A549 (cell line): ENCODE measurements at regions not wholly inside any gene's neighbourhood (a gene's known extent, or its start where the extent isn't known, plus 50 kb on each side); places are given as distances from the start of the nearest gene placed in this dataset.

Experiments used
- CBX8 ChIP-seq: fragments of 200-600 bp; sonication (generic); IDR thresholded peaks from 2 replicates; pipeline ENCODE4 v1.6.1; 2016
- CHD4 ChIP-seq: fragments of 200-600 bp; sonication (generic); IDR thresholded peaks from 2 replicates; pipeline ENCODE4 v1.6.1; 2016; ENCODE audit warnings: antibody characterized with exemption, mild to moderate bottlenecking, borderline replicate concordance
- EHMT2 ChIP-seq: fragments of 200-600 bp; sonication (generic); IDR thresholded peaks from 2 replicates; pipeline ENCODE4 v1.6.1; 2016; ENCODE audit warnings: antibody characterized with exemption, low read depth, mild to moderate bottlenecking, moderate library complexity
- ESRRA ChIP-seq: fragments of 150-350 bp; IDR thresholded peaks from 2 replicates; pipeline ENCODE4 v1.6.1; 2014; ENCODE audit warnings: mild to moderate bottlenecking, low read length, borderline replicate concordance
- FOXS1 ChIP-seq: fragments of 250-450 bp; sonication (Bioruptor Pico); IDR thresholded peaks from 2 replicates; pipeline ENCODE4 v1.5.0; 2020; ENCODE audit warnings: mild to moderate bottlenecking, moderate library complexity
- JUN ChIP-seq, 2 experiments: fragments of >200 bp; sonication (Bioruptor Twin); formaldehyde crosslinking; IDR thresholded peaks; 2 replicates in 1 of 2; 3 replicates in 1 of 2; pipeline ENCODE4 v1.6.1; 2016 to 2017
- JUNB ChIP-seq: fragments of >200 bp; sonication (Bioruptor Twin); formaldehyde crosslinking; IDR thresholded peaks from 2 replicates; pipeline ENCODE4 v1.6.1; 2016
- NR3C1 ChIP-seq: fragments of >200 bp; sonication (Bioruptor Twin); formaldehyde crosslinking; IDR thresholded peaks from 3 replicates; pipeline ENCODE4 v1.6.1; 2017
- POLR2A ChIP-seq: IDR thresholded peaks from 2 replicates; pipeline ENCODE4 v1.6.1; 2012; ENCODE audit warnings: mild to moderate bottlenecking, low read length
- RFX5 ChIP-seq: fragments of 450-650 bp; IDR thresholded peaks from 2 replicates; pipeline ENCODE4 v1.7.1; 2014; ENCODE audit warnings: antibody characterized with exemption, mild to moderate bottlenecking, moderate library complexity
- ZFP36 ChIP-seq: fragments of 450-650 bp; IDR thresholded peaks from 2 replicates; pipeline ENCODE4 v1.6.1; 2014; ENCODE audit warnings: borderline replicate concordance; ENCODE audit not compliant: partially characterized antibody
- ZNF302 ChIP-seq: fragments of 250-450 bp; sonication (Bioruptor Pico); IDR thresholded peaks from 2 replicates; pipeline ENCODE4 v1.9.0; 2021; ENCODE audit warnings: inconsistent platforms, mild to moderate bottlenecking, moderate library complexity
- TF ChIP-seq, protein P1 (sequence below): fragments of >200 bp; sonication (Bioruptor Twin); formaldehyde crosslinking; IDR thresholded peaks from 3 replicates; pipeline ENCODE4 v1.5.1; 2016
- TF ChIP-seq, protein P2 (sequence below): IDR thresholded peaks from 2 replicates; pipeline ENCODE4 v1.6.1; 2012

DNA sequence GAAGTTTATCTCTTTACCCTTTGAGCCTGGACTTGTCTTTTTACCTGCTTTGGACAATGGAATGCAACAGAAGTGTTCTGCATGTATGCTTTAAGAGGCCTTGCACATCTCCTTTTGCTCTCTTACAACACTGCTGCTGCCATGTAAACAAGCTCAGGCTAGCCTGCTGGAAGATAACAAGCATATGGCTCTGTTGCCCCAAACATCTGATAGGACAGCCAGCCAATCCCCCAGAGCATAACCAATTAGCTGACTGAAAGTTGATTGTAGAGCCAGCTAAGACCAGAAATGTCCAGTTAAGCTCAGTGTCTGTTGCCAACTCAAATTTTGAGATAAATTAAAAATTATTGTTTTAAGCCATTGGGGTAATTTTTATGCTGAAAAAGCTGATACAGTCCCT lies 510.6 kb upstream of the CNKSR2 start:
- TF ChIP-seq RFX5 (no peak), POLR2A (no peak), FOXS1 (CRISPR knock-in tag) (no peak), ESRRA (no peak), CBX8 (no peak), ZFP36 (no peak), ZNF302 (CRISPR knock-in tag) (no peak), NR3C1 (no peak), CHD4 (no peak), JUNB (no peak), JUN (IDR thresholded peaks at IDR 0.05) (no peak), EHMT2 (no peak)
- TF ChIP-seq, protein P1, sequence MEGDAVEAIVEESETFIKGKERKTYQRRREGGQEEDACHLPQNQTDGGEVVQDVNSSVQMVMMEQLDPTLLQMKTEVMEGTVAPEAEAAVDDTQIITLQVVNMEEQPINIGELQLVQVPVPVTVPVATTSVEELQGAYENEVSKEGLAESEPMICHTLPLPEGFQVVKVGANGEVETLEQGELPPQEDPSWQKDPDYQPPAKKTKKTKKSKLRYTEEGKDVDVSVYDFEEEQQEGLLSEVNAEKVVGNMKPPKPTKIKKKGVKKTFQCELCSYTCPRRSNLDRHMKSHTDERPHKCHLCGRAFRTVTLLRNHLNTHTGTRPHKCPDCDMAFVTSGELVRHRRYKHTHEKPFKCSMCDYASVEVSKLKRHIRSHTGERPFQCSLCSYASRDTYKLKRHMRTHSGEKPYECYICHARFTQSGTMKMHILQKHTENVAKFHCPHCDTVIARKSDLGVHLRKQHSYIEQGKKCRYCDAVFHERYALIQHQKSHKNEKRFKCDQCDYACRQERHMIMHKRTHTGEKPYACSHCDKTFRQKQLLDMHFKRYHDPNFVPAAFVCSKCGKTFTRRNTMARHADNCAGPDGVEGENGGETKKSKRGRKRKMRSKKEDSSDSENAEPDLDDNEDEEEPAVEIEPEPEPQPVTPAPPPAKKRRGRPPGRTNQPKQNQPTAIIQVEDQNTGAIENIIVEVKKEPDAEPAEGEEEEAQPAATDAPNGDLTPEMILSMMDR: no peak
- TF ChIP-seq, protein P2, sequence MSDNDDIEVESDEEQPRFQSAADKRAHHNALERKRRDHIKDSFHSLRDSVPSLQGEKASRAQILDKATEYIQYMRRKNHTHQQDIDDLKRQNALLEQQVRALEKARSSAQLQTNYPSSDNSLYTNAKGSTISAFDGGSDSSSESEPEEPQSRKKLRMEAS: no peak
